Stimulated activated CD8-positive, alpha-beta memory T cell treated with anti-CD3 and anti-CD28 coated beads, Interleukin-7, amount 100 ng/mL, for 24 hours (primary cell): ENCODE measurements at regions not wholly inside any gene's neighbourhood (a gene's known extent, or its start where the extent isn't known, plus 50 kb on each side); places are given as distances from the start of the nearest gene placed in this dataset.
"Not testable (repeated sequence)": the region's sequence is repeated elsewhere in the genome, so short reads cannot be mapped to it uniquely, and the experiment has no call there.

ENCODE experiments used
- DNase-seq: peaks from one replicate; pipeline ENCODE4 v3.0.0-alpha.2; 2020; ENCODE audit warnings: low read depth

DNA sequence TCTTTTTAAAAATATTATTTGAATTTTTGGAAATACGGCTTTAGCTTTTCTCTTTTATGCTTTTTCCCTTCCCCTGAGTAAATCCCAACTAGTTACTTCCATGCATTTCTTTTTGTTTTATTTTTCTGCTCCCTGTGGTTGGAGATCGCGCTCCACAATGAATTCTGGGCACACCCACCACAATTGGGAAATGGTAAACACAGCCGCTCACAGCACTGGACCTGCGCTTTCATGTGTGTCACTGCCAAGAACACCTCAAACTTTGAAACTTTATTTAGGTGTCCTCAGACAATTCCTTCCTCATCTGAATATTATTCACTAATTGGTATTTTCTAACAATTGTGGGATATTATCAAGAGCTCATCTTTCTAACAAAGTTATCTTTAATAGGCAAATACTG, 82.8 kb upstream of the TMEM18 start:
- DNase-seq, result no peak

- no peak for DNase-seq
Measured at GRCh38 chr2:758073-758820, 81.0 kb upstream of the TMEM18 start.

- no peak for DNase-seq
Measured at GRCh38 chr2:753123-753522, 75.9 kb upstream of the TMEM18 start.

GRCh38 chr2:751474-751873, 74.3 kb upstream of the TMEM18 start:
- no peak for DNase-seq

DNA sequence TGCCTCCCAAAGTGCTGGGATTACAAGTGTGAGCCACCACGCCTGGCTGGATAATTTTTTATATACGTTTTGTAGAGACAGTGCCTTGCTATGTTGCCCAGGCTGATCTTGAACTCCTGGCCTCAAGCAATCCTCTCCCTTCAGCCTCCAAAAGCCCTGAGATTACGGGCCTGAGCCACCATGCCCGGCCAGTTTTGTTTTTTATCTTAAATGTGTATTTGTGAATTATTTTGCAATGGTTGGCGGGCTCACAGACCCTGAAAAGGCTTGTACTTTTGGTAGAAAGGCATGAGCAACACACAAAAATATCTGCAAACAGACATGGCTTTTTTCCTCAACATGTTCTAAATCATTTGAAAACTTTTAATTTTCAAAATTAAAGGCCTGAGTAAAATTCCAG, 73.4 kb upstream of the TMEM18 start:
- no peak for DNase-seq

DNA sequence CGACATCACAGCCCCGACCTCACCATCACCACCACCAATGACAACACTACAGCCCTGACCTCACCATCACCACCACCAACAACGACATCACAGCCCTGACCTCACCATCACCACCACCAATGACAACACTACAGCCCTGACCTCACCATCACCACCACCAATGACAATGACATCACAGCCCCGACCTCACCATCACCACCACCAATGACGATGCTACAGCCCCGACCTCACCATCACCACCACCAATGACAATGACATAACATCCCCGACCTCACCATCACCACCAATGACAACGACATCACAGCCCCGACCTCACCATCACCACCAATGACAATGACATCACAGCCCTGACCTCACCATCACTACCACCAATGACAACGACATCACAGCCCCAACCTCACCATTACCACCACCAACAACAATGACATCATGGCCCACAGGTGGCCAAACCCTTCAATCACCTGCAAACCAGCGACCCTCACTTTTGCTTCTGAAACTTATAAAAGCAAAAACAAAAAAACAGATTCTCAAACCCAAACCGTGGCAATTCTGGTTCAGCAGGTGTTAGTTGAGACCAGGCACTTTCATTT, 70.7 kb upstream of the TMEM18 start:
- no peak for DNase-seq

GRCh38 chr2:746697-747096, 69.5 kb upstream of the TMEM18 start:
- DNase-seq, result no peak

- DNase-seq, result no peak
Measured at GRCh38 chr2:744088-744487, 66.9 kb upstream of the TMEM18 start.

DNA sequence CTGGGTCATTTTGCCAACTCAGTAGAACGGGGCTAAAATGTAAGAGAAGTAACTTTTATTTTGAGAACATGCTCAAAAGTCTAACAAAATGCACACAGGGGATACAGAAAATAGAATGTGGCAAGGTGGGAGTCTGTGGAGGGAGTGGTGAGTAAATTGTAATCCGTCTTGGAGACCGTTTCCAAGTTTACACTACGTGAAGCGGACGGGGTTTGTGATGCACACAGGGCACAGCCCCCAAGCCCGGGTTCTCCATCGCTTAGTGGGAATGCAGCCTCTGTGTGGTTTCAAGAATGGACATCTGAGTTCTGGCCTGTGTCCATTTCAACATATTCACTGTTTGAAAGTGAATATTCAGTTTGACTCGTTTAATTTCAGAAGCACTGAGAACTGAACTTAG, 65.0 kb upstream of the TMEM18 start:
- DNase-seq, result no peak

DNA sequence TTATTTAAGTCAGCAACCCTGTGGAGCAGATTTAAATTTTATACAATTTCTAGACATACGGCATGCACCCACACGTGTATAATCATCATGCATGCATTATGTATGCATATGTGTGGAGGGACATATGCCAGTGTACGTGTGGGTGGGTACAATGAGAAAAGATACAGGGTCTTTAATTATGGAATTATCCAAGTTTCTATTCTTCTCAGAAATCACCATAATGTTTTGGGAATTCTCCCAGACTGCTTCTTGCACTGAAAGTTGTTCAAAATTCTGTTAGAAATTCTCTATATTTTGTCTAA, 63.9 kb upstream of the TMEM18 start:
- no peak for DNase-seq

DNA sequence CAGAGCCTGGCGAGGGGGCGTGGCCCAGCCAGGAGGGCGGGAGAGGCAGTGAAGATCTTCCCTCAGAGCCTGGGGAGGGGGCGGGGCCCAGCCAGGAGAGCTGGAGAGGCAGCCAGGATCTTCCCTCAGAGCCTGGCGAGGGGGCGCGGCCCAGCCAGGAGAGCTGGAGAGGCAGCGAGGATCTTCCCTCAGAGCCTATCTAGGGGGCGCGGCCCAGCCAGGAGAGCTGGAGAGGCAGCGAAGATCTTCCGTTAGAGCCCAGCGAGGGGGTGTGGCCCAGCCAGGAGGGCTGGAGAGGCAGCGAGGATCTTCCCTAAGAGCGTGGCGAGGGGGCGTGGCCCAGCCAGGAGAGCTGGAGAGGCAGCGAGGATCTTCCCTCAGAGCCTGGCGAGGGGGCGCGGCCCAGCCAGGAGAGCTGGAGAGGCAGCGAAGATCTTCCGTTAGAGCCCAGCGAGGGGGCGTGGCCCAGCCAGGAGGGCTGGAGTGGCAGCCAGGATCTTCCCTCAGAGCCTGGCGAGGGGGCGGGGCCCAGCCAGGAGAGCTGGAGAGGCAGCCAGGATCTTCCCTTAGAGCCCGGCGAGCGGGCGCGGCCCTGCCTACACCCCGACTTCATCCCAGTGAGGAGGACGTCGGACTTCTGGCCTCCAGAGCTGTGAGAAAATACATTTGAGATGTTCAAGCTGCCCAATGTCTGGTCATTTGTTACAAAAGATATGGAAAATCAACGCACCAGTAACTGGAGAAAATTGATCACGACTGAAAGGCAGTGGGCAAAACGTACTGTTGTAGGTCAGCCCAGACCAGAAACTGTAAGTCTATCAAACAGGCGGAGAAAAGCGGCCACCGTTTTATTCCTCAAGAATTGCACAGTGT, 63.4 kb upstream of the TMEM18 start:
- not testable (repeated sequence) for DNase-seq

GRCh38 chr2:739864-740321, 62.7 kb upstream of the TMEM18 start:
- DNase-seq, result not testable (repeated sequence)

DNA sequence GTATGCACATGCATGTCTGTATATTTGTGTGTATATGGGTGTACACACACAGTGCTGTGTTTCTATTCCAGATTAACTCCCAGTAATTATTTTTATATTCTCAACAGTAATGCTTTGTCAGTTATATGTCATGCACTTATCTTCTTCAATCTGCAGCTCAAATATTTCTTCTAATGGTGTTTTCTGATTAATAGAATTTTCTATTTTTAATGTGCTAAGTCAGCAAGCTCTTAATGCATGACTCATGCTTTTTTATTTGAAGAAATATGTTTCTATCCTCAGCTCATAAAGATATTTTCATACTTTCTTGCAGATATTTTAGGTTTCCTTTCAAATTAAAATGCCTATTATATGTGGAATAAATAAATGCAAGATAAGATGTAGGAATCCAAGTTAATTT, 59.7 kb upstream of the TMEM18 start:
- DNase-seq, result no peak

- DNase-seq, result no peak
Measured at GRCh38 chr2:735670-736218, 58.5 kb upstream of the TMEM18 start.

GRCh38 chr2:734496-734895, 57.3 kb upstream of the TMEM18 start:
- no peak for DNase-seq

- DNase-seq, result no peak
Measured at GRCh38 chr2:733495-733894, 56.3 kb upstream of the TMEM18 start.

GRCh38 chr2:733001-733400, 55.8 kb upstream of the TMEM18 start:
- no peak for DNase-seq

- no peak for DNase-seq
Measured at GRCh38 chr2:731711-732110, 54.5 kb upstream of the TMEM18 start.

DNA sequence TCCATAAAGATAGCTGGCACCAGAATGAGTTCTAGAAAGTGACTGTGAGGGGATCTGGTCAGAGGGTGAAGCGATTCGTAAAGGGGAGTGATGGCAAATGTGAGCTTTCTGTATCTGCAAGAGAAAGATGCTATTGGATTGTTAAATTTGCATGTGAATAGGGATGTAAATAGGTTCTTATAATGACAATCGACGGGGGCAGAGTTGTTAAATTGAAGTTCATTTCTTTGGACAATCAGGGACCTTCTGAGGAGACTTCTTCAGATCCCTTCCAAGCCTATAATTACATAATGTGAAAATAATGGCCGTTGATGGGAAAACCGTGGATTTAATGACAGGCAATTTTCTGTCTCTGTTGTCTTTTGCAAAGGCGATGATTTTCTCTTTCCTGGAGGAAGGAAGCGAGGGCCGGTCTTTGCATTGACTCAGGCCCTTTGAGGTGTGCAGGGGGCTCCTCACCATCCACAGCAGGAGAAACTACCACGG, 52.2 kb upstream of the TMEM18 start:
- no peak for DNase-seq

- DNase-seq, result no peak
Measured at GRCh38 chr2:728165-728564, 51.0 kb upstream of the TMEM18 start.

DNA sequence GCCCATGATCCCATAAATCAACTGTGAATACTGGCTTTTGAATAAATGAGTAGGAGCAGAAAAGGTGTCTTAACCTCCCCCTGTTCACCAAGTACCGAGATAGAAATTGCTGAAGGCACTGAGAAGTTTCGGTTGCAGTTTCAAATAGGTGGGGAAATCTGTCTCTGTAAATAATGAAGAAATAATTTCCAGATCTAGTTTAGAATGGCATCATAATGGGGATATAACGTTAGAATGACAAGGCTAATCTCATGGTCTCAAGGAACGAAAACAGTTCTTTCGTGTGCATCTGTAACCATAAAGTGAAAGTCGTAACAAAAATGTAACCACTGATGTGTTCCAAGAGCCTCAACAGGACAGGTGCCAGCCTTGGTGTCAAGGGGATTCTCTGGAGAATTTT, 49.9 kb upstream of the TMEM18 start:
- no peak for DNase-seq
